ENCODE measurements at regions not wholly inside any gene's neighbourhood (a gene's known extent, or its start where the extent isn't known, plus 50 kb on each side); places are given as distances from the start of the nearest gene placed in this dataset.

GRCh38 chr2:126536605-126537200 is 119.3 kb upstream of the GYPC start:
- TF ChIP-seq, protein P1, sequence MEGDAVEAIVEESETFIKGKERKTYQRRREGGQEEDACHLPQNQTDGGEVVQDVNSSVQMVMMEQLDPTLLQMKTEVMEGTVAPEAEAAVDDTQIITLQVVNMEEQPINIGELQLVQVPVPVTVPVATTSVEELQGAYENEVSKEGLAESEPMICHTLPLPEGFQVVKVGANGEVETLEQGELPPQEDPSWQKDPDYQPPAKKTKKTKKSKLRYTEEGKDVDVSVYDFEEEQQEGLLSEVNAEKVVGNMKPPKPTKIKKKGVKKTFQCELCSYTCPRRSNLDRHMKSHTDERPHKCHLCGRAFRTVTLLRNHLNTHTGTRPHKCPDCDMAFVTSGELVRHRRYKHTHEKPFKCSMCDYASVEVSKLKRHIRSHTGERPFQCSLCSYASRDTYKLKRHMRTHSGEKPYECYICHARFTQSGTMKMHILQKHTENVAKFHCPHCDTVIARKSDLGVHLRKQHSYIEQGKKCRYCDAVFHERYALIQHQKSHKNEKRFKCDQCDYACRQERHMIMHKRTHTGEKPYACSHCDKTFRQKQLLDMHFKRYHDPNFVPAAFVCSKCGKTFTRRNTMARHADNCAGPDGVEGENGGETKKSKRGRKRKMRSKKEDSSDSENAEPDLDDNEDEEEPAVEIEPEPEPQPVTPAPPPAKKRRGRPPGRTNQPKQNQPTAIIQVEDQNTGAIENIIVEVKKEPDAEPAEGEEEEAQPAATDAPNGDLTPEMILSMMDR (IDR thresholded peaks at IDR 0.05) = no peak
- no peak for TF ChIP-seq POLR2A (IDR thresholded peaks at IDR 0.05)
